Muscle of leg (tissue), 3 donors: ENCODE measurements at regions not wholly inside any gene's neighbourhood (a gene's known extent, or its start where the extent isn't known, plus 50 kb on each side); places are given as distances from the start of the nearest gene placed in this dataset.

ENCODE experiments used
- DNase-seq: peaks from one replicate; pipeline ENCODE4 v3.0.0; 2013
- H3K27ac ChIP-seq: one replicate; pipeline ENCODE4 v1.5.1; 2013; ENCODE audit warnings: mild to moderate bottlenecking, low read length, control low read depth
- H3K27me3 ChIP-seq: one replicate; pipeline ENCODE4 v1.6.1; 2013; ENCODE audit warnings: low read length; ENCODE audit not compliant: control insufficient read depth, insufficient read depth
- H3K36me3 ChIP-seq: one replicate; pipeline ENCODE4 v1.6.1; 2013; ENCODE audit warnings: low read length; ENCODE audit not compliant: control insufficient read depth, insufficient read depth
- H3K4me1 ChIP-seq: one replicate; pipeline ENCODE4 v1.6.1; 2013; ENCODE audit warnings: low read length; ENCODE audit not compliant: control insufficient read depth, insufficient read depth
- H3K4me3 ChIP-seq: one replicate; pipeline ENCODE4 v1.5.1; 2013; ENCODE audit warnings: low read length, control low read depth
- H3K9me3 ChIP-seq: replicated peaks from 2 replicates; pipeline ENCODE4 v1.6.1; 2013; ENCODE audit warnings: low read depth, low read length; ENCODE audit not compliant: control insufficient read depth
- WGBS: methylation state at CpG from one replicate; pipeline ENCODE4 v1.1.5; 2013; ENCODE audit warnings: missing lambda C conversion rate; ENCODE audit not compliant: insufficient coverage; 5-methylcytosine and 5-hydroxymethylcytosine counted together

GRCh38 chr17:14808425-14808824 is 456.7 kb downstream of the PMP22 start:
- Histone ChIP-seq H3K4me3 (no peak overlapping the region), H3K27me3 (no peaks in the 10 kb centered on the region), H3K9me3 (peaks cover 4% of the 10 kb centered on the region), H3K36me3 (no peaks in the 10 kb centered on the region), H3K4me1 (no peaks in the 10 kb centered on the region), H3K27ac (no peak overlapping the region)
- DNase-seq, result no peak

DNA sequence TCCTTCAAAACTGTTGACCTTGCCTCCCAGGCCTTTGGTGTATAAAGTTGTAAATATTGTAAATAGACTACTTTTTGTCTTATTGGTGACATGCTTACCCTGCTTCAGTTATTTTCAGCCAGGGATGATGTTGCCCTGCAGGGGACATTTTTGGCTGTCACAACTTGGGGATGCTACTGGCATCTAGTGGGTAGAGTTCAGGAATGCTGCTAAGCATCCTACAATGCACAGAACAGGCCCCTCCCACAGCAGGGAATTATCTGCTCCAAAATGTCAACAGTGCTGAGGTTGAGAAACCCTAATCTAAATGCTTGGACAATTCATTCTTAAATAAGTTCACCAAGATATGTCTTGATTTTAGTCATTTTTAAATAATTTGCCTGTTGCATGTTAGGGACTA is 459.8 kb downstream of the PMP22 start:
- Histone ChIP-seq H3K4me3 (no peak overlapping the region), H3K27ac (no peak overlapping the region), H3K36me3 (no peaks in the 10 kb centered on the region), H3K4me1 (no peaks in the 10 kb centered on the region), H3K9me3 (peaks cover 4% of the 10 kb centered on the region), H3K27me3 (no peaks in the 10 kb centered on the region)
- DNase-seq, result no peak

DNA sequence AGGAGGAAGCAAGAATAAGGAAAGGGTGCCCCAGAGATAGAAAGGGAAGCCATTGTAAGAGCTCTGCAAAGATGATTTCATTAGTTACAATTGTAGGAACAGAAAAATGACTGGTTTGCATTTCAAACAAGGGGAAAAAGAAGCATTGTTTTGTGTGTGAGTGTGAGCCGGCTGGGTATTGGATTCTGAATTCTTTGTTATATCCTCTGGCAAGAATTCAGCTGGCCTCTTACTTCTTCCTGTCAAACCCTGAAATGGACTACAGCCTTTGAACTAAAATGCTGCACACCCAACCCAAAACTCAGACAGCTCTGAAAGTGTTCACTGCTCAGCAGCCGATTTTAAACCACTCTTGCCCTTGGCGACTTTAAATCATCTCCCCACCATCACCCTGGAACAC is 461.3 kb downstream of the PMP22 start:
- Histone ChIP-seq H3K36me3 (no peaks in the 10 kb centered on the region), H3K27ac (no peak overlapping the region), H3K4me1 (no peaks in the 10 kb centered on the region), H3K27me3 (no peaks in the 10 kb centered on the region), H3K4me3 (no peak overlapping the region), H3K9me3 (peaks cover 4% of the 10 kb centered on the region)
- 21% methylated on average over 2 of the region's 3 CpGs for WGBS
- peak; percentile 49 for DNase-seq

DNA sequence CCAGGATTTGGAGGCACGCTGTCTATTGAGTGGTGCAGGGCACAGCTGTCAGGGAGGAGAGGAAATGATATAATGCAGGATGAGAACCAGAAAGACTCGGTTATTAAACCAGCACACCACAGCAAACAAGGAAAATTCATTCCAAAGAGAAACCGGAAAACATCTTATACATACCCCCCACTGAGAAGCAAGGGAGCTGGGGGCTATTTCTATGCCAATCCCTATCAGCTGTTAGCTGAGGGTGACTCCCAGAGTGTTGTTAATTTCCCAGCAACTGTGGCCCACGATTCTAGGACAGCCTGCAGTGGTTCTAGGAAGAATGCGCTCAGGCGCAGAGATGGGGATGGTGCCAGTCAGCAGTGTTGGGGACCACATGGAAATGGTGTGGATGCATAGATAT is 467.3 kb downstream of the PMP22 start:
- Histone ChIP-seq H3K9me3 (no peaks in the 10 kb centered on the region), H3K4me1 (no peaks in the 10 kb centered on the region), H3K27ac (no peak overlapping the region), H3K36me3 (no peaks in the 10 kb centered on the region), H3K4me3 (no peak overlapping the region), H3K27me3 (no peaks in the 10 kb centered on the region)
- DNase-seq, result no peak
- WGBS, result no CpG with 5 or more reads among the region's 6 CpGs

- Histone ChIP-seq H3K9me3 (no peaks in the 10 kb centered on the region), H3K27me3 (no peaks in the 10 kb centered on the region), H3K36me3 (no peaks in the 10 kb centered on the region), H3K27ac (no peak overlapping the region), H3K4me3 (no peak overlapping the region), H3K4me1 (no peaks in the 10 kb centered on the region)
- WGBS, result 100% methylated on average over 1 of the region's 4 CpGs
- no peak for DNase-seq
These were observed 468.1 kb downstream of the PMP22 start for GRCh38 chr17:14797021-14797420.

DNA sequence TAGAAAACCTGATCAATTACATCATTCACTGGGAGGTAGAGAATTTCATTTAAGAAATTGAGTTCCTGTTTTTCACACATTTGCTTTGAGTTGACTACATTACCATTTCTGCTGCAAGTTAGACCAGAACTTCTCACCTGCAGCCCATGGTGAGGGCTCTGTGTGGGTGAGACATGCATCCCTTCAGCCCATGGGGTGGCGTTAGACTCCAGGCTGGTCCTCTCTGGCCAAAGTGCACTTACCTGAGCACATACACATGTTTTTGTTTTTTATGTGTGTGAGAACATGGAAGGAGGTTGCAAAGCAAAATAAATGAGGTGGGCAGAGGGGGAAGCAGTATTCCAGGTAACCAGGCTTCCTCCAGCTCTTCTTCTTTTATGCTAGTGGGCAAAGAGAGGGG is 470.2 kb downstream of the PMP22 start:
- no peaks in the 10 kb centered on the region for H3K36me3 ChIP-seq
- WGBS, result no CpG with 5 or more reads among the region's 1 CpG
- DNase-seq, result no peak
- no peaks in the 10 kb centered on the region for H3K4me1 ChIP-seq
- no peak overlapping the region for H3K27ac ChIP-seq
- no peak overlapping the region for H3K4me3 ChIP-seq
- peaks cover 2% of the 10 kb centered on the region for H3K27me3 ChIP-seq
- H3K9me3 ChIP-seq, result no peaks in the 10 kb centered on the region

DNA sequence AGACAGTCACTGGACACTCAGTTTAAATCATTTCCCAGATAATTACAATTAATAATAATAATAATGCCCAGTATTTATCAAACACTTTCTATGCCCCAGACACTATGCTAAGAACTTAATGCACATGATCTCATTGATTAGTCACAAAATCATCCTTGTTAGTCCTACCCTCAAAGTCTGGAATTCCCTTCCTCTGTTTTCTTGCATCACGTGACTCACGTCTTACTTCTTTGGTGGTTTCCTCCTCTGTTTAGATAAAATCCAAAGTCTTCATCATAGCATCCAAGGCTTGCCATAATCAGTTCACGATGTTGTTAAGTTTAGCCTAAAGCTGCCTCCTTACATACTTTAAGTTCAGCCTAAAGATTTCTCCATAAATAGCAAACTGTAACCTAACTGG is 471.9 kb downstream of the PMP22 start:
- no peak overlapping the region for H3K4me3 ChIP-seq
- no peaks in the 10 kb centered on the region for H3K9me3 ChIP-seq
- no peak for DNase-seq
- H3K27ac ChIP-seq, result no peak overlapping the region
- H3K27me3 ChIP-seq, result peaks cover 2% of the 10 kb centered on the region
- WGBS, result 51% methylated on average over 2 of the region's 3 CpGs
- no peaks in the 10 kb centered on the region for H3K4me1 ChIP-seq
- no peaks in the 10 kb centered on the region for H3K36me3 ChIP-seq

DNA sequence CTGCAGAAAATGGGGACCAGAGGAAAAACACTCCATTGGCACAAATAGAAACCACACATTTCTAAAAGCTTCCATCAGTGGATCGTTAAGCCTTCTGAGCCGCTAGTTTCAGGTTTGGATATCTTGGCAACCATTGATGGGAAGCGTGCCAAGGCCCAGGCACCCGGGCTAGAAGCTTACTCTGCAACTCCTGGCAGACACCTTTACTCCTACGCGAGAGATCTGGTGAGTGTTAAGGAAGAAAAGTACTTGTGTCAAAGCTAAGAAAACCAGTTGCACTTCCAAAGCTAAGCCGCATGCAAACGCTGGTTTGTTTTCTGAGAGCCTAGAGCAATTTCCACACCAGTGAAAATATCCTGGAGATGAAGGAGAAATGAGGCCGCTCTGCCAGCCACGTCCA is 472.4 kb downstream of the PMP22 start:
- no peaks in the 10 kb centered on the region for H3K36me3 ChIP-seq
- DNase-seq, result peak; percentile 15
- H3K4me1 ChIP-seq, result no peaks in the 10 kb centered on the region
- WGBS, result 31% methylated on average over 3 of the region's 10 CpGs
- H3K27me3 ChIP-seq, result peaks cover 2% of the 10 kb centered on the region
- H3K9me3 ChIP-seq, result no peaks in the 10 kb centered on the region
- no peak overlapping the region for H3K4me3 ChIP-seq
- no peak overlapping the region for H3K27ac ChIP-seq

DNA sequence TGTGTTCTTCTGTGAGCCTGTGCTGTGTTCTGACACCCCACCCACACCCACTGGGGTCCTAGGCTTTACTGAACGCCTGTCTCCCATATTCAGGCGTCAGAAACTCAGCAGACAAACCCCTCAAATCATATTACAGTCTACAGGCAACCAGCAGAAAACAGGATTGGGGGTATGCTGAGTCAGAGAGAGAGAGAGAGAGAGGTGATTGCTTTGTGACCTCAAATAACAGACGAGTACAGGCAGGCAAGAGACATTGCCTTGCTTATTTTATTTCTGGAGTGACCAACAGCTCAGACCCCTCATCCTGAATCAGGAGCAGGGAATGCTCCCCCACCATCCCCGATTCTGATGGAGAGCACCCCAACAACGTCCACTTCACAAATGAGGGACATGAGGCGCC is 473.9 kb downstream of the PMP22 start:
- Histone ChIP-seq H3K4me3 (no peak overlapping the region), H3K27ac (no peak overlapping the region), H3K36me3 (no peaks in the 10 kb centered on the region), H3K9me3 (no peaks in the 10 kb centered on the region), H3K4me1 (no peaks in the 10 kb centered on the region), H3K27me3 (peaks cover 2% of the 10 kb centered on the region)
- no peak for DNase-seq
- 36% methylated on average over 3 of the region's 6 CpGs for WGBS

GRCh38 chr17:14790521-14790920 is 474.6 kb downstream of the PMP22 start:
- H3K27ac ChIP-seq, result no peak overlapping the region
- 14% methylated on average over 1 of the region's 4 CpGs for WGBS
- H3K4me1 ChIP-seq, result no peaks in the 10 kb centered on the region
- H3K36me3 ChIP-seq, result no peaks in the 10 kb centered on the region
- H3K27me3 ChIP-seq, result peaks cover 2% of the 10 kb centered on the region
- H3K4me3 ChIP-seq, result no peak overlapping the region
- H3K9me3 ChIP-seq, result no peaks in the 10 kb centered on the region
- peak; percentile 24 for DNase-seq

DNA sequence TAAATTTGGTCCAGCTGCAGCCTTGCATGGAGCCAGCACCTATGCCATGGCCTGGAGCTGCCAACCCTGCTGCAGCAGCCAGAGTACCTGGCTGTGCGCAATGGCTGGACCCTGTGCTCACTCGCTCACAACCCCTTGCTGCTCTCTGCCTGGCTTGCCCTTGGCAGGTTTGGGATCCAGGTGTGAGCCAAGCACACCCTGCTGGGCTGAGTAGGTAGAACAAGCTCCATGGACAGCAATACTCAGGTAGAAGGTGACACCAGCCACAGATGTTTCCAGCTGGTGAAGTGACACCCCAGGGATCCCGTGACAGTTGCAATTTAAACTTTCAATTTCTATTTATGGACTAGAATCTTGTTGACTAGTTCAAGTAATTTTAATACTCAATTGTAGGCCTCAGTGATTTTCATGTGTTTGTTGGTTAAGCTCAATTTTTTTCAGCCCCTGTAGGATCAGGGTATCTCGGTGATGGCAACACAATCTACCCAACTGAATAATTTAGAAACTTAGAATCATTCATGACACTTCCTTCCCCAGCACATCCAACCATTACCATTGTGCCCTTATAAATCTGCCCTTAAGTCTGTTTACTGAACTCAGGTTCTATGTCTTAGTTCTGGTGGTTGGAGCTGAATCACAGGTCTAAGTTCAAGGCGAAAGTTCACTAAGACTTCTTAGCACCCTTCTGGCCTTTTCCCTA is 480.0 kb downstream of the PMP22 start:
- no peak overlapping the region for H3K27ac ChIP-seq
- H3K27me3 ChIP-seq, result peaks cover 1% of the 10 kb centered on the region
- H3K36me3 ChIP-seq, result no peaks in the 10 kb centered on the region
- no peak for DNase-seq
- H3K4me1 ChIP-seq, result no peaks in the 10 kb centered on the region
- no peak overlapping the region for H3K4me3 ChIP-seq
- H3K9me3 ChIP-seq, result no peaks in the 10 kb centered on the region
- 67% methylated on average over 3 of the region's 5 CpGs for WGBS
